GM13977 (cell line): ENCODE measurements at regions not wholly inside any gene's neighbourhood (a gene's known extent, or its start where the extent isn't known, plus 50 kb on each side); places are given as distances from the start of the nearest gene placed in this dataset.

ENCODE experiments used
- DNase-seq: peaks from one replicate; pipeline ENCODE4 v3.0.0; 2012; ENCODE audit warnings: low spot score
- in situ Hi-C: fragments of 300-500 bp; cut with MboI; formaldehyde crosslinking; loops from one replicate; pipeline ENCODE4 v1.12.0; 2022; ENCODE audit warnings: low sequenced_read_pairs, low pct_unique_long_range_greater_than_20kb, mixed read lengths, inconsistent platforms; ENCODE audit not compliant: unreplicated experiment
- TF ChIP-seq, protein P1 (sequence below): IDR thresholded peaks from 2 replicates; pipeline ENCODE4 v1.5.1; 2012; ENCODE audit warnings: mild to moderate bottlenecking, control low read depth; ENCODE audit not compliant: insufficient read depth; ENCODE audit errors: extremely low read depth, missing control alignments

DNA sequence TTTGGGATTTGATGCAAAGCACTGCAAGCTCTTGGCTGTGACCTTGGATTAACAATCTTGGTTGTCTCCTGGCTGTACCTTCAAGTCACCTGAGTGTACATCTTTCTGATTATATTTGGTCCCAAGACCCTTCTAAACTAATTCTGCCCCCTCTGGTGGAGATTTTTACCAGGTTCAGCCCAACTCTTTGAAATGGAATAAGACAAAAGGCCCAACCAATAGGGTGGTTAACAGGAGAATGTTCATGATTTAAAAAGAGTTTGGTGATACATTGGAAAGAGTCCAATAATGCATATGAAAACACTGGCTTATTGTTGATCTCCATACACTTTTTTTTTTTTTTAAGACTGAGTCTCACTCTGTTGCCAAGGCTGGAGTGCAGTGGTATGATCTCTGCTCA, 77.5 kb upstream of the CD83 start:
- TF ChIP-seq, protein P1, sequence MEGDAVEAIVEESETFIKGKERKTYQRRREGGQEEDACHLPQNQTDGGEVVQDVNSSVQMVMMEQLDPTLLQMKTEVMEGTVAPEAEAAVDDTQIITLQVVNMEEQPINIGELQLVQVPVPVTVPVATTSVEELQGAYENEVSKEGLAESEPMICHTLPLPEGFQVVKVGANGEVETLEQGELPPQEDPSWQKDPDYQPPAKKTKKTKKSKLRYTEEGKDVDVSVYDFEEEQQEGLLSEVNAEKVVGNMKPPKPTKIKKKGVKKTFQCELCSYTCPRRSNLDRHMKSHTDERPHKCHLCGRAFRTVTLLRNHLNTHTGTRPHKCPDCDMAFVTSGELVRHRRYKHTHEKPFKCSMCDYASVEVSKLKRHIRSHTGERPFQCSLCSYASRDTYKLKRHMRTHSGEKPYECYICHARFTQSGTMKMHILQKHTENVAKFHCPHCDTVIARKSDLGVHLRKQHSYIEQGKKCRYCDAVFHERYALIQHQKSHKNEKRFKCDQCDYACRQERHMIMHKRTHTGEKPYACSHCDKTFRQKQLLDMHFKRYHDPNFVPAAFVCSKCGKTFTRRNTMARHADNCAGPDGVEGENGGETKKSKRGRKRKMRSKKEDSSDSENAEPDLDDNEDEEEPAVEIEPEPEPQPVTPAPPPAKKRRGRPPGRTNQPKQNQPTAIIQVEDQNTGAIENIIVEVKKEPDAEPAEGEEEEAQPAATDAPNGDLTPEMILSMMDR, result no peak
- in situ Hi-C loops, result no loop called here
- no peak for DNase-seq

DNA sequence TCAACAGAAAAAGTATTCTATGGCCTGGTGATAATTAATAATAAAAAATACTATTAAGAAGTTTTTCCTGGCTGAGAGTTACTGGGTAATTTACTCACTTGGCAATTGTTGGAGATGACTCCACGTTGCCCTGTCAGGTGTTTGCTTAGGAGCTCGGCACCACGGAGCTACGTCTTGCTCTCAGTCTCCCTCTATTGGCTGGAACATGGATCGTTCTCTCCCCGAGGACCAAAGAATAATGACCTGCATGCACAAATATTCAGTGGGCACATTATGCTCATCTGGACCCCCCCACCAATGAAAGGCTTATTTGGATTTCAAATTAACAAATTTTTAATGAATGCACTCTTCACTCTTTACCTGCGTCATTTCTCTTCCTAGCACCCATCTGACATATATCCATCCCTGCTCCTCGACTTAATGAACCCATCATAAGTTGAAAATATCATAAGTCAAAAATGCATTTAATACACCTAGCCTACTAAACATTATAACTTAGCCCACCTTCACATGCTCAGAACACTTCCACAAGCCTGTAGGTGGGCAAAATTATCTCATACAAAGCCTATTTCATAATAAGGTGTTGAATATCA, 71.0 kb upstream of the CD83 start:
- TF ChIP-seq, protein P1, result peak; percentile 69
- in situ Hi-C loops, result no loop called here
- DNase-seq, result peak; percentile 70

DNA sequence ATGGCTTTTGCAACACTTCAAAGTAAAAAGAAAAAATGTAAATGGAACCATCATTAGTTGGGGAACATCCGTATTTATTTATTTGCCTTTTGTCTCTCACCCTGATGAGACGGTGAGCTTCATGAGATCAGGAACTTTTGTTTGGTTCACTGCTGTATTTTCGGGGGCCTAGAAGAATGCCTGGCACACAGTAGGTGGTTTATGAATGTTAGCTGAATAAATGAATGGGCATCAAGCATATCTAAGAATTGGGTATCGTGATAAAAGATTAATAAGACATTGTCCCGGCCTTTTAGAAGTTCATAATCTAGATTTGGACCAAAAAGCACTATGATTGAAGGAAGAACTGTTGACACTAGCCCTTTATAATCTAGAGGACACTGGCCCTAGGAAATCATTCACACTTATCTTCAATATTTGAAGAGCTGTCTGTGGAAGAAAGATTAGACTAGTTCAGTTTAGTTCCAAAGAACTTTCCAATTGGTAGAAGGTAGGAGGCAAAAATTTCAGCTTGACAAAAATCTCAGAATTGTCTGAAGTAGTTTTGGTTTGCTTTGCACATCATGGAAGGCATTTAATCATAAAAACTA, 70.3 kb upstream of the CD83 start:
- DNase-seq, result no peak
- TF ChIP-seq, protein P1, result no peak
- in situ Hi-C loops, result no loop called here

DNA sequence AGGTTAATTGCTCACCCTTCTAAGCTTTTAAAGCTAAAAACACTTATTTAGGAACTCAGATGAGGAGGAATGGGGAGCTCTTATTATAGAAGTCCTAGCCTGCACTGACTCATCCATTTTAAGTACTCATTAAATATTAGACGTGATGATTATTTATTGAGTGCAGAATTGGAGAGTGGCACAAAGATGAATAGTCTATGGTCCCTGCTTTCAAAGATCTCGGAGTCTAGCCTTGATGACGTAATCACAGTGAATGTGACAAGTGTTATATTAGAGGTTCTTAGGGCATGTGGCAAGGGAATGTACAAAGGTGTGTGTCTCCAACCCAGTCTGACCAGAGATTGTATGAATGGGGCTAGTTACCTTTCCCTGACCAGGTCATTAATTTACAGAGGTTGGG, 68.7 kb upstream of the CD83 start:
- TF ChIP-seq, protein P1, result no peak
- no peak for DNase-seq
- in situ Hi-C loops, result no loop called here

DNA sequence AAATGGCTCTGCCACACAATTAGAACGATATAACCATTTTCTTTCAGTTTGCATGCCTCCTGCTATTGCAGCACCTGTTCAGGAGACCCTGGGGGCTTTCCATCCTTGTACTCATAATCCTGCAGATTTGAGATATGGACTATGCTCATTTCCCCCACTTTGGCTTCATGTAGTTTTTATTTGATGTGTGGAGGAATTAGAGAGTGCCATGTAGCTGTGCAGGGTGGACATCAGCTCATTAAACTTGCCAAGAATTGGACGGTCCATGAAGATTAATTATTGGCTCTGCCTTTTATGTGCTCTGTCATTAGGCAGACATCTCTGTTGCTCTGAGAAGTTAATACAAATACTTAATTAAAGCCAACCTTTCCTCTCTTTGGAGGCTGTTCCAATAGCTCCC, 66.2 kb upstream of the CD83 start:
- TF ChIP-seq, protein P1, result no peak
- no peak for DNase-seq
- in situ Hi-C loops, result loop anchor here (25.0 kb wide), 1 partner anchor 264 kb away; no protein-coding TSS in a partner anchor

DNA sequence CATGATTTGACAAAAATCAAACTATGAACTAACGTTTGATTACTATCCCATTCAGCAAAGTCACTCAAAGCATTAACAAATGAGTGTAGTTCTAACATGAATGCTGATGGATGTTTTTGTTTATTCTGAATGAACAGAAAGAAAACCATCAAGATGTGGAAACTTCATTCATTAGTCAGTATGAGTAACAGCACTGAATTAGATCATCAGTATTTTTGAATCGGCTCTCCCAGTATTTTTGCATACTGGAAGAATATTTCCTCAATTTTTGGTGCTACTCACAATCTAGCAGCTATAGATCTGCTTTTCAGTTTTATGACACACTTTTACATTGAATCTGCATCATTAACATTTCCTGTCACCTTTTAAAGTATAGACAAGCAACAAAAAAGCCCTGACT, 63.8 kb upstream of the CD83 start:
- in situ Hi-C loops, result loop anchor here (25.0 kb wide), 1 partner anchor 267 kb away; no protein-coding TSS in a partner anchor
- TF ChIP-seq, protein P1, result no peak
- no peak for DNase-seq
